ENCODE measurements at regions not wholly inside any gene's neighbourhood (a gene's known extent, or its start where the extent isn't known, plus 50 kb on each side); places are given as distances from the start of the nearest gene placed in this dataset.

DNA sequence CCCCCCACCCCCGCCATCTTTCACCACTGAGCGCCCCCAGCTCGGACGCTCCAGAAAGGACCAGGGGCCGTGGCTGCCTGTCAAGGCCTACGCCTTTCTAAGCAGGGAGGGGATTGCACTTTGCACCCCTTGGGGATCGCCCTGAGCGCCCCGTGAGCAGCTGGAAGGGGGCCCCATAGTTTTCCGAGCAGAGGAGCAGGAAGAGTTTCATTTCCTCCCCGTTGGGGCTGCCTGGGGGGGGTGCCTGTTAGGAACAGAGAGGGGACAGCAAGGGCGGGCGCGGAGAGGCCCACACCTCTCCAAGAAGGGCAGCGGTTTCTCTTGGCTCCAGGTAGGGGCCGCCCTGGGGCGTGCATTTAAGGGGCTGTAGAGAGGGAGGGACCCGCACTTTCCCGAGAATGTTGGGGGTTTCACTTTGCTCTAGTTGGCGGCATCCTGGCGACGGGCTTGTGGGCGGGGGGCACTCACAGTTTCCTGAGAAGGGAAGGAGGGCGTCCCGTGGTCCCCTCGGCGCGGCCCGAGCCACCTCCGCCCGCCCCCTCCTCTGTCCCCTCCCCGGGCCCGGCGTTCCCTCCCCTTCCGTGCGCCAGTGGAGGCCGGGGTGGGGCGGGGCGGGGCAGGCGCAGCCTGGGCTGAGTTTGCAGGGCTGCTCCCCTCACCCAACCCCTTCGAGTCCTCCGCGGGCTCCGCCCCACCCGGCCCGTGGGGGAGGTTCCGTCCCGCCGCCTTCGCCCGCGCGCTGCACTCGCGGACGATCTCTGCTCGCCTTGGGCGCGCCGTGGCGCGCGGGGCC is 82.3 kb upstream of the CD99 start (continued):
- TF ChIP-seq SUZ12 (IDR thresholded peaks at IDR 0.05; ENCODE audit: unreplicated experiment) (no peak), POU2F2 (IDR thresholded peaks at IDR 0.05; ENCODE audit: borderline replicate concordance, low read depth, low read length) (peak; percentile 57; the same call in 1 of the 3 replicates), HDGF (IDR thresholded peaks at IDR 0.05) (no peak), SREBF1 (IDR thresholded peaks at IDR 0.05; ENCODE audit: low read length) (no peak), HCFC1 (IDR thresholded peaks at IDR 0.05; ENCODE audit: low read length) (no peak), RAD21 (IDR thresholded peaks at IDR 0.05; ENCODE audit: insufficient read depth, low read depth, low read length) (no peak), JUND (IDR thresholded peaks at IDR 0.05; ENCODE audit: low read depth, low read length) (no peak), TCF12 (IDR thresholded peaks at IDR 0.05; ENCODE audit: low read depth, low read length) (no peak), ATF3 (IDR thresholded peaks at IDR 0.05; ENCODE audit: borderline replicate concordance, extremely low read depth, low read depth, low read length) (no peak), ESRRA (IDR thresholded peaks at IDR 0.05; ENCODE audit: low read length) (no peak), TBL1XR1 (IDR thresholded peaks at IDR 0.05; ENCODE audit: low read depth, low read length) (no peak), SMAD1 (IDR thresholded peaks at IDR 0.05; ENCODE audit: low read depth, partially characterized antibody) (no peak), NFYB (IDR thresholded peaks at IDR 0.05; ENCODE audit: insufficient read depth, low read depth, low read length) (no peak), RELA (IDR thresholded peaks at IDR 0.05; ENCODE audit: borderline replicate concordance, partially characterized antibody) (no peak), NR2C1 (IDR thresholded peaks at IDR 0.05) (no peak), CHD2 (IDR thresholded peaks at IDR 0.05; ENCODE audit: borderline replicate concordance, low read depth, low read length) (peak; percentile 74), E2F8 (IDR thresholded peaks at IDR 0.05; ENCODE audit: low read depth, partially characterized antibody) (no peak), BACH1 (IDR thresholded peaks at IDR 0.05; ENCODE audit: borderline replicate concordance) (peak; percentile 58; the same call in 1 of the 2 replicates)
- TF ChIP-seq, protein P1, sequence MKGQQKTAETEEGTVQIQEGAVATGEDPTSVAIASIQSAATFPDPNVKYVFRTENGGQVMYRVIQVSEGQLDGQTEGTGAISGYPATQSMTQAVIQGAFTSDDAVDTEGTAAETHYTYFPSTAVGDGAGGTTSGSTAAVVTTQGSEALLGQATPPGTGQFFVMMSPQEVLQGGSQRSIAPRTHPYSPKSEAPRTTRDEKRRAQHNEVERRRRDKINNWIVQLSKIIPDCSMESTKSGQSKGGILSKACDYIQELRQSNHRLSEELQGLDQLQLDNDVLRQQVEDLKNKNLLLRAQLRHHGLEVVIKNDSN (IDR thresholded peaks at IDR 0.05; ENCODE audit: borderline replicate concordance, extremely low read length, insufficient read depth, low read depth, low read length): no peak
- TF ChIP-seq, protein P2, sequence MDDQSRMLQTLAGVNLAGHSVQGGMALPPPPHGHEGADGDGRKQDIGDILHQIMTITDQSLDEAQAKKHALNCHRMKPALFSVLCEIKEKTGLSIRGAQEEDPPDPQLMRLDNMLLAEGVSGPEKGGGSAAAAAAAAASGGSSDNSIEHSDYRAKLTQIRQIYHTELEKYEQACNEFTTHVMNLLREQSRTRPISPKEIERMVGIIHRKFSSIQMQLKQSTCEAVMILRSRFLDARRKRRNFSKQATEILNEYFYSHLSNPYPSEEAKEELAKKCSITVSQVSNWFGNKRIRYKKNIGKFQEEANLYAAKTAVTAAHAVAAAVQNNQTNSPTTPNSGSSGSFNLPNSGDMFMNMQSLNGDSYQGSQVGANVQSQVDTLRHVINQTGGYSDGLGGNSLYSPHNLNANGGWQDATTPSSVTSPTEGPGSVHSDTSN (IDR thresholded peaks at IDR 0.05; ENCODE audit: insufficient replicate concordance, low read depth, low read length): peak; percentile 49
- TF ChIP-seq, protein P3, sequence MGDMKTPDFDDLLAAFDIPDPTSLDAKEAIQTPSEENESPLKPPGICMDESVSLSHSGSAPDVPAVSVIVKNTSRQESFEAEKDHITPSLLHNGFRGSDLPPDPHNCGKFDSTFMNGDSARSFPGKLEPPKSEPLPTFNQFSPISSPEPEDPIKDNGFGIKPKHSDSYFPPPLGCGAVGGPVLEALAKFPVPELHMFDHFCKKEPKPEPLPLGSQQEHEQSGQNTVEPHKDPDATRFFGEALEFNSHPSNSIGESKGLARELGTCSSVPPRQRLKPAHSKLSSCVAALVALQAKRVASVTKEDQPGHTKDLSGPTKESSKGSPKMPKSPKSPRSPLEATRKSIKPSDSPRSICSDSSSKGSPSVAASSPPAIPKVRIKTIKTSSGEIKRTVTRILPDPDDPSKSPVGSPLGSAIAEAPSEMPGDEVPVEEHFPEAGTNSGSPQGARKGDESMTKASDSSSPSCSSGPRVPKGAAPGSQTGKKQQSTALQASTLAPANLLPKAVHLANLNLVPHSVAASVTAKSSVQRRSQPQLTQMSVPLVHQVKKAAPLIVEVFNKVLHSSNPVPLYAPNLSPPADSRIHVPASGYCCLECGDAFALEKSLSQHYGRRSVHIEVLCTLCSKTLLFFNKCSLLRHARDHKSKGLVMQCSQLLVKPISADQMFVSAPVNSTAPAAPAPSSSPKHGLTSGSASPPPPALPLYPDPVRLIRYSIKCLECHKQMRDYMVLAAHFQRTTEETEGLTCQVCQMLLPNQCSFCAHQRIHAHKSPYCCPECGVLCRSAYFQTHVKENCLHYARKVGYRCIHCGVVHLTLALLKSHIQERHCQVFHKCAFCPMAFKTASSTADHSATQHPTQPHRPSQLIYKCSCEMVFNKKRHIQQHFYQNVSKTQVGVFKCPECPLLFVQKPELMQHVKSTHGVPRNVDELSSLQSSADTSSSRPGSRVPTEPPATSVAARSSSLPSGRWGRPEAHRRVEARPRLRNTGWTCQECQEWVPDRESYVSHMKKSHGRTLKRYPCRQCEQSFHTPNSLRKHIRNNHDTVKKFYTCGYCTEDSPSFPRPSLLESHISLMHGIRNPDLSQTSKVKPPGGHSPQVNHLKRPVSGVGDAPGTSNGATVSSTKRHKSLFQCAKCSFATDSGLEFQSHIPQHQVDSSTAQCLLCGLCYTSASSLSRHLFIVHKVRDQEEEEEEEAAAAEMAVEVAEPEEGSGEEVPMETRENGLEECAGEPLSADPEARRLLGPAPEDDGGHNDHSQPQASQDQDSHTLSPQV (IDR thresholded peaks at IDR 0.05): no peak

Measured in GM12878 (cell line).